Epithelial cell of esophagus (primary cell): ENCODE measurements at regions not wholly inside any gene's neighbourhood (a gene's known extent, or its start where the extent isn't known, plus 50 kb on each side); places are given as distances from the start of the nearest gene placed in this dataset.

Experiments
- DNase-seq: peaks from one replicate; pipeline ENCODE4 v3.0.0; 2010; ENCODE audit warnings: low read depth
- H3K4me3 ChIP-seq: 2 replicates; pipeline ENCODE4 v1.5.1; 2011; ENCODE audit warnings: mild to moderate bottlenecking, low read length, control low read depth
- CTCF ChIP-seq: IDR thresholded peaks from 2 replicates; pipeline ENCODE4 v1.5.1; 2011; ENCODE audit warnings: low read depth, mild to moderate bottlenecking, low read length, control low read depth, inconsistent platforms; ENCODE audit not compliant: insufficient read depth; ENCODE audit errors: missing control alignments

- DNase-seq, result no peak
- no peak overlapping the region for H3K4me3 ChIP-seq
- TF ChIP-seq CTCF, result no peak
Measured at GRCh38 chr7:136526408-136527105, 341.9 kb upstream of the CHRM2 start.

- TF ChIP-seq CTCF, result no peak
- DNase-seq, result no peak
- no peak overlapping the region for H3K4me3 ChIP-seq
Measured at GRCh38 chr7:136523571-136523970, 344.9 kb upstream of the CHRM2 start.

- TF ChIP-seq CTCF, result no peak
- no peak for DNase-seq
- H3K4me3 ChIP-seq, result no peak overlapping the region
Measured at GRCh38 chr7:136517971-136518370, 350.5 kb upstream of the CHRM2 start.

GRCh38 chr7:136514776-136515175, 353.7 kb upstream of the CHRM2 start:
- TF ChIP-seq CTCF, result no peak
- DNase-seq, result no peak
- H3K4me3 ChIP-seq, result no peak overlapping the region

GRCh38 chr7:136513744-136514143, 354.7 kb upstream of the CHRM2 start:
- DNase-seq, result no peak
- no peak overlapping the region for H3K4me3 ChIP-seq
- TF ChIP-seq CTCF, result no peak

- no peak for DNase-seq
- H3K4me3 ChIP-seq, result no peak overlapping the region
- no peak for TF ChIP-seq CTCF
Measured at GRCh38 chr7:136509466-136509865, 359.0 kb upstream of the CHRM2 start.

GRCh38 chr7:136502162-136502561, 366.3 kb upstream of the CHRM2 start:
- DNase-seq, result no peak
- TF ChIP-seq CTCF, result no peak
- no peak overlapping the region for H3K4me3 ChIP-seq
